Muscle layer of colon (tissue), 2 donors: ENCODE measurements at regions not wholly inside any gene's neighbourhood (a gene's known extent, or its start where the extent isn't known, plus 50 kb on each side); places are given as distances from the start of the nearest gene placed in this dataset.
A peak's percentile ranks its signal among the peaks of the same experiment; 100 is the strongest.

ENCODE experiments used
- H3K27ac ChIP-seq: one replicate; pipeline ENCODE4 v1.7.0; 2013; ENCODE audit warnings: low read depth, mild to moderate bottlenecking, low read length, moderate library complexity
- H3K27me3 ChIP-seq, 2 donors: one replicate each; pipeline ENCODE4 v1.7.0; 2013; ENCODE audit warnings: low read length in 2 of 2, mild to moderate bottlenecking in 2 of 2; ENCODE audit not compliant: insufficient read depth in 2 of 2, control insufficient read depth in 1 of 2
- H3K36me3 ChIP-seq: one replicate; pipeline ENCODE4 v1.7.0; 2013; ENCODE audit warnings: mild to moderate bottlenecking, low read length; ENCODE audit not compliant: insufficient read depth
- H3K4me1 ChIP-seq: one replicate; pipeline ENCODE4 v1.7.0; 2013; ENCODE audit warnings: mild to moderate bottlenecking, low read length; ENCODE audit not compliant: insufficient read depth
- H3K4me3 ChIP-seq, 2 donors: one replicate each; pipeline ENCODE4 v1.7.0; 2013; ENCODE audit warnings: low read length in 2 of 2, low read depth in 1 of 2, mild to moderate bottlenecking in 1 of 2, moderate library complexity in 1 of 2
- H3K9ac ChIP-seq: one replicate; pipeline ENCODE4 v1.7.0; 2013; ENCODE audit warnings: low read length
- H3K9me3 ChIP-seq: one replicate; pipeline ENCODE4 v1.7.0; 2013; ENCODE audit warnings: mild to moderate bottlenecking, low read length
- donor health status: abdominal sarcoma.
- donor health status: Adenocarcinoma of cecum.

- H3K27ac ChIP-seq: no peak overlapping the region
- H3K36me3 ChIP-seq: no peaks in the 10 kb centered on the region
Measured at GRCh38 chr2:191540681-191541080, 137.3 kb upstream of the NABP1 start.

DNA sequence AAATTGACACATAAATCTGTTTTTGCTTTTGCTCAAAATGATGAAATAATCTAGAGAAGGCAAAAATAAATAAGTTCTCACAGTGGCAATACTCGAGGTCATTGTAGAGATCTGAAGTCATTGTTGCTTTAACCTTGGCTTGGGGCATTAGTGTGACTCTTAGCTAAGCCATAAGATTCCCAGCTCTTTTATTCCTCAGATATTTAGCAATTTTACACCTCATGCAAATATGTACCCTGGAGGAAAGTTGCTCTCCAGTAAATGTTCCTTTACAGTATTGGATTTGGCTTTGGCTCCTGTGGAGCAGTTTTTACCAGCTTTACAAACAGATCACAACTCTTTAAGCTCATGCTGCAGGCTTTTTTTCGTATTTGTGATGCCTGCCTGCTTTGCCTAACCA, 134.2 kb upstream of the NABP1 start:
- H3K36me3 ChIP-seq: no peaks in the 10 kb centered on the region
- H3K9me3 ChIP-seq: no peaks in the 10 kb centered on the region
- H3K27ac ChIP-seq: no peak overlapping the region
- no peaks in the 10 kb centered on the region for H3K27me3 ChIP-seq
- no peaks in the 10 kb centered on the region for H3K4me1 ChIP-seq
- no peak overlapping the region for H3K9ac ChIP-seq
- no peak overlapping the region for H3K4me3 ChIP-seq

More at GRCh38 chr2:191540681-191541080, 137.3 kb upstream of the NABP1 start:
- no peak overlapping the region for H3K4me3 ChIP-seq
- H3K4me1 ChIP-seq: no peaks in the 10 kb centered on the region
- no peaks in the 10 kb centered on the region for H3K27me3 ChIP-seq
- H3K9me3 ChIP-seq: no peaks in the 10 kb centered on the region
- H3K9ac ChIP-seq: no peak overlapping the region

DNA sequence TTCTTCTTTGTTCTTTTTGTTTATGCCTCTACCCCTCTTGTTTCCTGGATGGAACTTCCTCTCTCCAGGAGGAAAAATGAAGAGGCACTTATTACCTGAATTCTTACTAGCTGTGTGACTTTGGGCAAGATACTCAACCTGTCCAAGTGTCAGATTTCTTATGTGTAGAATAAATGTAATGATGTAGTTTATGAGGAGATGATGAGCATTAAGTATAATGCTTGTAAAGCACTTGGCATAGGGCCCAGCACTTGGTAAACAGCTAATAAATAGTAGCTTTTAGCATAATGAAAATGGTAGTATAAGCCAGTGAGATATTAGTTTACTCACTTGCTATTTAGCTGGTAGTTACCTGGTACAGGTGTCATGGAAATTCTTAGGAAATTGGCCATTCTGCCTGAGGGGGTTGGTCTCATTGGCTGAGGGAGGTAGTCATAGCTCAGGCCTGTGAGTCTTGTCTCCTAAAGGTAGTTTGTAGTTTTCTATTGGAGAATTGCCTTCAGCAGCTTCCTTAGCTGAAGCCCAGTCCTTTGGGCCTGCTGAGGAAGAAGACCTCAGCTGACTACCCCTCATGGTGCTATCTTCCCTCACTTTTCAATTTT, 133.4 kb upstream of the NABP1 start:
- Histone ChIP-seq H3K9ac (no peak overlapping the region), H3K27ac (no peak overlapping the region), H3K9me3 (no peaks in the 10 kb centered on the region)

DNA sequence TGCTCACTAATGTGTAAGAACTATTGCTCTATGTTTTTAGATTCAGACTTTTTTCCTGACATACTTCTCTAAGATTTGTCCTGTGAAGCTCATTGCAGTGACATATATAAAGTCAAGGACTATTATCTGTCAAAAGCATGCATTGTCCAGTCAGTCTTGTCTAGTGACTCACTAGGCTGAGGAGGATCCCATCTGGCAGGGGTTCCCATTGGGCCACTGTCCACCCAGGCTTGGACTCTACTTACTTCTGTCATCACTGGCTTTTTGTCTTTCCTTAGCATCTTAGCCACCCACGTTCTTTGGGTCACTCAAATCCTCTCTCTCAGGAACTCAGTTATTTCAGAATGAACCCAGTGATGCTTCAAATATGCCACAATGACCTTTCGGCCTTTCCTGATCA, 132.6 kb upstream of the NABP1 start:
- Histone ChIP-seq H3K36me3 (no peaks in the 10 kb centered on the region), H3K4me1 (no peaks in the 10 kb centered on the region), H3K27ac (no peak overlapping the region), H3K9me3 (no peaks in the 10 kb centered on the region), H3K27me3 (no peaks in the 10 kb centered on the region), H3K9ac (no peak overlapping the region), H3K4me3 (no peak overlapping the region)

More for the DNA sequence above, 133.4 kb upstream of the NABP1 start:
- Histone ChIP-seq H3K4me1 (no peaks in the 10 kb centered on the region), H3K4me3 (no peak overlapping the region), H3K36me3 (no peaks in the 10 kb centered on the region), H3K27me3 (no peaks in the 10 kb centered on the region)

DNA sequence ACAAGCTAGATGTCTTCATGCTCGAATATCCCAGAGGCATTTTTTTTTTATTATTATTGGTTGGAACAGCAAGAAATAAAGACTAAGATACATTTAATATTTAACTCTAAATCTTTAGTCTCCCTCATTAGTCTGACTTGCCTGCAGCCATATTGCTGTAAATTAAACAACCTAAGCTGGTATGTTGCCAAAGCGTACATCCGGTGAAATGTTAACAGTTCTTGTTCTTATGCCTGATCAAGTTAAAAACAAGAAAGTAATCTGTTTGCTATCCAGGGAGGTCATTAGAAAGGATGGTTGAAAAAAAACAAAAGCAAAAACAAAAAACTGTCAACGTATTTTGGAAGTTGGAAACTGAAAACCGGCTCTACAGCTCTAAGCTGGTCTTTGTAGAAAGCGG, 125.9 kb upstream of the NABP1 start:
- Histone ChIP-seq H3K27ac (no peak overlapping the region), H3K4me3 (no peak overlapping the region)

GRCh38 chr2:191554240-191554639, 123.7 kb upstream of the NABP1 start:
- Histone ChIP-seq H3K27me3 (peaks cover 0 to 6% of the 10 kb centered on the region in 2 donors), H3K4me1 (no peaks in the 10 kb centered on the region), H3K9ac (no peak overlapping the region), H3K9me3 (no peaks in the 10 kb centered on the region), H3K27ac (no peak overlapping the region), H3K4me3 (no peak overlapping the region), H3K36me3 (no peaks in the 10 kb centered on the region)

More for the DNA sequence above, 125.9 kb upstream of the NABP1 start:
- Histone ChIP-seq H3K9ac (no peak overlapping the region), H3K36me3 (no peaks in the 10 kb centered on the region), H3K4me1 (no peaks in the 10 kb centered on the region), H3K27me3 (peaks cover 0 to 6% of the 10 kb centered on the region in 2 donors), H3K9me3 (no peaks in the 10 kb centered on the region)

DNA sequence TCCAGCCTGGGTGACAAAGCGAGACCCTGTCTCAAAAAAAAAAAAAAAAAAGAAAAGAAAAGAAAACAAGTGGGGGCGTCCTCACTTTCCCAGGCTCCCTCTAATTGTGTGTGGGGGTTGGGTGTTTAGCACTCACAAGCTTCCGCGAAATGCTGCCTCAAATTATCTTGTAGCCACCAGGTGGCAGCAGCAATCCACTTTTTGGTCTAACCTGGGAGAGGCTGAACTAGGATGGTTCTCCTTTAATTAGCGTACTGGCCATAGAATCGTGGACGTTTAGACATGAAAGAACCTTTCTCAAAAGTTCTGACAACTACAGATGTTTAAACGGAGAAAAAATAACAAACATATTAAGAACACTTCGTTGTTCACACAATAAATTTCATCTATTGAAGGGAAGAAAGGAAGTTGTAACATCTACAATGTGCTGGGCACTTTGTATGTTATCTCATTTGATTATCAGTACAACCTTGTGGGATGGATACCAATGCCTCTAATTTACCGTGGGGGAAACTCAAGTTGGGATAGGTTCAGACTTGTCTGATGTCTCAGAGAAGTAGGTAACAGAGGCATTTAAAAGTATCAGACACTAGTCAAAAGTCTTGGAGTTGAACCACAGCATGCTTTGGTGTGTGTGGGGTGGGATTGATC, 122.7 kb upstream of the NABP1 start:
- Histone ChIP-seq H3K27me3 (peaks cover 0 to 6% of the 10 kb centered on the region in 2 donors), H3K27ac (no peak overlapping the region), H3K36me3 (no peaks in the 10 kb centered on the region), H3K9me3 (no peaks in the 10 kb centered on the region), H3K9ac (no peak overlapping the region), H3K4me3 (peak overlapping the region in 1 of 2 donors; percentile 30), H3K4me1 (peaks cover 6% of the 10 kb centered on the region)

- Histone ChIP-seq H3K36me3 (no peaks in the 10 kb centered on the region), H3K9ac (no peak overlapping the region), H3K4me3 (no peak overlapping the region), H3K27ac (no peak overlapping the region), H3K27me3 (peaks cover 0 to 6% of the 10 kb centered on the region in 2 donors), H3K9me3 (no peaks in the 10 kb centered on the region), H3K4me1 (peaks cover 6% of the 10 kb centered on the region)
Measured at GRCh38 chr2:191556463-191556862, 121.5 kb upstream of the NABP1 start.

GRCh38 chr2:191557841-191558240, 120.1 kb upstream of the NABP1 start:
- H3K36me3 ChIP-seq: no peaks in the 10 kb centered on the region
- H3K27ac ChIP-seq: no peak overlapping the region
- peaks cover 0 to 6% of the 10 kb centered on the region in 2 donors for H3K27me3 ChIP-seq
- peaks cover 6% of the 10 kb centered on the region for H3K4me1 ChIP-seq
- no peak overlapping the region for H3K9ac ChIP-seq
- H3K4me3 ChIP-seq: no peak overlapping the region
- no peaks in the 10 kb centered on the region for H3K9me3 ChIP-seq

DNA sequence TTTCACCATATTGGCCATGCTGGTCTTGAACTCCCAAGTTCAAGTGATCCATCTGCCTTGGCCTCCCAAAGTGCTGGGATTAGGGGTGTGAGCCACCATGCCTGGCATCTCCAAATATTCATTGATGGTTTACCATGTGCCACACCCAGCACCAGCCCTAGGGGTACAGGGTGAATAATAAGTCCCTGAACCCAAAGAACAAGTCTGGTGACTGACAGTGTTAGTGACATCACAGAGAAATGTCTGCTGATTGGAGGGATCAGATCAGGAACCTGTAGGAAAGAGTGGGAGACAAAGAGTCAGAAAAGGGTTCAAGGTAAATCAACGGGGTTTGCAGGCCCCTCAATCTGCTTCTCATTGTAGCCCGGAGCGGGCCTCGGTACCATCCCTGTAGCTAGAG, 118.4 kb upstream of the NABP1 start:
- Histone ChIP-seq H3K27ac (no peak overlapping the region), H3K9me3 (no peaks in the 10 kb centered on the region), H3K4me1 (peaks cover 6% of the 10 kb centered on the region), H3K27me3 (peaks cover 0 to 6% of the 10 kb centered on the region in 2 donors), H3K4me3 (no peak overlapping the region), H3K36me3 (no peaks in the 10 kb centered on the region), H3K9ac (no peak overlapping the region)

- peaks cover 0 to 6% of the 10 kb centered on the region in 2 donors for H3K27me3 ChIP-seq
- no peaks in the 10 kb centered on the region for H3K9me3 ChIP-seq
- H3K36me3 ChIP-seq: no peaks in the 10 kb centered on the region
- H3K4me1 ChIP-seq: peaks cover 6% of the 10 kb centered on the region
- no peak overlapping the region for H3K4me3 ChIP-seq
- no peak overlapping the region for H3K9ac ChIP-seq
- no peak overlapping the region for H3K27ac ChIP-seq
Measured at GRCh38 chr2:191560411-191560980, 117.4 kb upstream of the NABP1 start.
